GM23338 (cell line): ENCODE measurements at regions not wholly inside any gene's neighbourhood (a gene's known extent, or its start where the extent isn't known, plus 50 kb on each side); places are given as distances from the start of the nearest gene placed in this dataset.

Source experiments
- CREB1 ChIP-seq: fragments of 250-450 bp; sonication (Bioruptor Pico); IDR thresholded peaks from 2 replicates; pipeline ENCODE4 v1.5.0; 2020; ENCODE audit warnings: low read depth, mild to moderate bottlenecking, moderate library complexity
- EZH2 ChIP-seq: fragments of 200-600 bp; sonication (generic); IDR thresholded peaks from one replicate; pipeline ENCODE4 v1.8.0; 2017; ENCODE audit warnings: antibody characterized with exemption, mild to moderate bottlenecking, low read depth; ENCODE audit not compliant: unreplicated experiment
- EZH2phosphoT487 ChIP-seq: fragments of 200-600 bp; sonication (generic); IDR thresholded peaks from one replicate; pipeline ENCODE4 v1.8.1; 2018; ENCODE audit warnings: antibody characterized with exemption; ENCODE audit not compliant: unreplicated experiment
- JUNB ChIP-seq: IDR thresholded peaks from one replicate; pipeline ENCODE4 v1.6.1; 2016; ENCODE audit warnings: antibody characterized with exemption; ENCODE audit not compliant: unreplicated experiment
- NANOG ChIP-seq: IDR thresholded peaks from 2 replicates; pipeline ENCODE4 v1.6.1; 2016; ENCODE audit warnings: antibody characterized with exemption, borderline replicate concordance
- POLR2AphosphoS5 ChIP-seq: IDR thresholded peaks from 2 replicates; pipeline ENCODE4 v1.6.1; 2016; ENCODE audit warnings: antibody characterized with exemption, low read depth
- ZNF331 ChIP-seq: fragments of 250-450 bp; sonication (Bioruptor Pico); IDR thresholded peaks from 2 replicates; pipeline ENCODE4 v1.5.0; 2020; ENCODE audit warnings: low read depth, mild to moderate bottlenecking, moderate library complexity
- TF ChIP-seq, protein P1 (sequence below), 2 experiments: fragments of 200-600 bp in 1 of 2; sonication (generic) in 1 of 2; conservative IDR thresholded peaks; 2 replicates each; pipeline versions ENCODE4 v1.5.1 to v1.6.1; 2016 to 2017; ENCODE audit warnings: antibody characterized with exemption in 2 of 2, low read depth in 2 of 2, mild to moderate bottlenecking in 2 of 2, moderate library complexity in 1 of 2
- TF ChIP-seq, protein P2 (sequence below): IDR thresholded peaks from one replicate; pipeline ENCODE4 v1.6.1; 2018; ENCODE audit warnings: antibody characterized with exemption; ENCODE audit not compliant: unreplicated experiment
- TF ChIP-seq, protein P3 (sequence below): IDR thresholded peaks from 2 replicates; pipeline ENCODE4 v1.6.1; 2016; ENCODE audit warnings: antibody characterized with exemption
- TF ChIP-seq, protein P4 (sequence below): fragments of 250-450 bp; sonication (Bioruptor Pico); IDR thresholded peaks from 2 replicates; pipeline ENCODE4 v1.5.0; 2020; ENCODE audit warnings: mild to moderate bottlenecking, moderate library complexity

DNA sequence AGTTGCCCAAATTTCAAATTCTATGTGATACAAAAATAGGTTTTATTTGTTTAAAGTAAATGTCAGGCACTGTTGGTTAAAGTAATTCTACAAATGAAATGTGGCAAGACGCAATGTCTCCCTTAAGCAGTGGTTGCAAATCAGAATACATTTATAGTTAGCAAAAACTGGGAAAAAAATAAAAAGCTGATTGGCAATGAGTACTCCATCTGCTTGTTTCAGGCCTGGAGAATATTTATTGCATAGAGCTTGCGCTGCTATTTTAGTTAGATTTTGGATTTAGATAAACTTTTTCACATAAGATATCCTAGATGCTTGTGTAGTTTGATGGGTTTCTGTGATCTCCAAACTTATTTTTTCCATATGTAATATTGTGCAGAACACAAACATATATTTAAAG, 224.0 kb upstream of the MPPED2 start:
- TF ChIP-seq POLR2AphosphoS5, result no peak
- no peak for TF ChIP-seq CREB1 (CRISPR knock-in tag)
- TF ChIP-seq EZH2, result no peak
- TF ChIP-seq, protein P1, sequence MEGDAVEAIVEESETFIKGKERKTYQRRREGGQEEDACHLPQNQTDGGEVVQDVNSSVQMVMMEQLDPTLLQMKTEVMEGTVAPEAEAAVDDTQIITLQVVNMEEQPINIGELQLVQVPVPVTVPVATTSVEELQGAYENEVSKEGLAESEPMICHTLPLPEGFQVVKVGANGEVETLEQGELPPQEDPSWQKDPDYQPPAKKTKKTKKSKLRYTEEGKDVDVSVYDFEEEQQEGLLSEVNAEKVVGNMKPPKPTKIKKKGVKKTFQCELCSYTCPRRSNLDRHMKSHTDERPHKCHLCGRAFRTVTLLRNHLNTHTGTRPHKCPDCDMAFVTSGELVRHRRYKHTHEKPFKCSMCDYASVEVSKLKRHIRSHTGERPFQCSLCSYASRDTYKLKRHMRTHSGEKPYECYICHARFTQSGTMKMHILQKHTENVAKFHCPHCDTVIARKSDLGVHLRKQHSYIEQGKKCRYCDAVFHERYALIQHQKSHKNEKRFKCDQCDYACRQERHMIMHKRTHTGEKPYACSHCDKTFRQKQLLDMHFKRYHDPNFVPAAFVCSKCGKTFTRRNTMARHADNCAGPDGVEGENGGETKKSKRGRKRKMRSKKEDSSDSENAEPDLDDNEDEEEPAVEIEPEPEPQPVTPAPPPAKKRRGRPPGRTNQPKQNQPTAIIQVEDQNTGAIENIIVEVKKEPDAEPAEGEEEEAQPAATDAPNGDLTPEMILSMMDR (conservative IDR thresholded peaks at IDR 0.05; ENCODE audit: low read depth in 2 of 2), result no peak
- no peak for TF ChIP-seq EZH2phosphoT487
- TF ChIP-seq, protein P2, sequence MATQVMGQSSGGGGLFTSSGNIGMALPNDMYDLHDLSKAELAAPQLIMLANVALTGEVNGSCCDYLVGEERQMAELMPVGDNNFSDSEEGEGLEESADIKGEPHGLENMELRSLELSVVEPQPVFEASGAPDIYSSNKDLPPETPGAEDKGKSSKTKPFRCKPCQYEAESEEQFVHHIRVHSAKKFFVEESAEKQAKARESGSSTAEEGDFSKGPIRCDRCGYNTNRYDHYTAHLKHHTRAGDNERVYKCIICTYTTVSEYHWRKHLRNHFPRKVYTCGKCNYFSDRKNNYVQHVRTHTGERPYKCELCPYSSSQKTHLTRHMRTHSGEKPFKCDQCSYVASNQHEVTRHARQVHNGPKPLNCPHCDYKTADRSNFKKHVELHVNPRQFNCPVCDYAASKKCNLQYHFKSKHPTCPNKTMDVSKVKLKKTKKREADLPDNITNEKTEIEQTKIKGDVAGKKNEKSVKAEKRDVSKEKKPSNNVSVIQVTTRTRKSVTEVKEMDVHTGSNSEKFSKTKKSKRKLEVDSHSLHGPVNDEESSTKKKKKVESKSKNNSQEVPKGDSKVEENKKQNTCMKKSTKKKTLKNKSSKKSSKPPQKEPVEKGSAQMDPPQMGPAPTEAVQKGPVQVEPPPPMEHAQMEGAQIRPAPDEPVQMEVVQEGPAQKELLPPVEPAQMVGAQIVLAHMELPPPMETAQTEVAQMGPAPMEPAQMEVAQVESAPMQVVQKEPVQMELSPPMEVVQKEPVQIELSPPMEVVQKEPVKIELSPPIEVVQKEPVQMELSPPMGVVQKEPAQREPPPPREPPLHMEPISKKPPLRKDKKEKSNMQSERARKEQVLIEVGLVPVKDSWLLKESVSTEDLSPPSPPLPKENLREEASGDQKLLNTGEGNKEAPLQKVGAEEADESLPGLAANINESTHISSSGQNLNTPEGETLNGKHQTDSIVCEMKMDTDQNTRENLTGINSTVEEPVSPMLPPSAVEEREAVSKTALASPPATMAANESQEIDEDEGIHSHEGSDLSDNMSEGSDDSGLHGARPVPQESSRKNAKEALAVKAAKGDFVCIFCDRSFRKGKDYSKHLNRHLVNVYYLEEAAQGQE, result no peak
- TF ChIP-seq, protein P3, sequence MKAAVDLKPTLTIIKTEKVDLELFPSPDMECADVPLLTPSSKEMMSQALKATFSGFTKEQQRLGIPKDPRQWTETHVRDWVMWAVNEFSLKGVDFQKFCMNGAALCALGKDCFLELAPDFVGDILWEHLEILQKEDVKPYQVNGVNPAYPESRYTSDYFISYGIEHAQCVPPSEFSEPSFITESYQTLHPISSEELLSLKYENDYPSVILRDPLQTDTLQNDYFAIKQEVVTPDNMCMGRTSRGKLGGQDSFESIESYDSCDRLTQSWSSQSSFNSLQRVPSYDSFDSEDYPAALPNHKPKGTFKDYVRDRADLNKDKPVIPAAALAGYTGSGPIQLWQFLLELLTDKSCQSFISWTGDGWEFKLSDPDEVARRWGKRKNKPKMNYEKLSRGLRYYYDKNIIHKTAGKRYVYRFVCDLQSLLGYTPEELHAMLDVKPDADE, result no peak
- no peak for TF ChIP-seq JUNB
- TF ChIP-seq ZNF331, result no peak
- TF ChIP-seq NANOG, result no peak
- TF ChIP-seq, protein P4, sequence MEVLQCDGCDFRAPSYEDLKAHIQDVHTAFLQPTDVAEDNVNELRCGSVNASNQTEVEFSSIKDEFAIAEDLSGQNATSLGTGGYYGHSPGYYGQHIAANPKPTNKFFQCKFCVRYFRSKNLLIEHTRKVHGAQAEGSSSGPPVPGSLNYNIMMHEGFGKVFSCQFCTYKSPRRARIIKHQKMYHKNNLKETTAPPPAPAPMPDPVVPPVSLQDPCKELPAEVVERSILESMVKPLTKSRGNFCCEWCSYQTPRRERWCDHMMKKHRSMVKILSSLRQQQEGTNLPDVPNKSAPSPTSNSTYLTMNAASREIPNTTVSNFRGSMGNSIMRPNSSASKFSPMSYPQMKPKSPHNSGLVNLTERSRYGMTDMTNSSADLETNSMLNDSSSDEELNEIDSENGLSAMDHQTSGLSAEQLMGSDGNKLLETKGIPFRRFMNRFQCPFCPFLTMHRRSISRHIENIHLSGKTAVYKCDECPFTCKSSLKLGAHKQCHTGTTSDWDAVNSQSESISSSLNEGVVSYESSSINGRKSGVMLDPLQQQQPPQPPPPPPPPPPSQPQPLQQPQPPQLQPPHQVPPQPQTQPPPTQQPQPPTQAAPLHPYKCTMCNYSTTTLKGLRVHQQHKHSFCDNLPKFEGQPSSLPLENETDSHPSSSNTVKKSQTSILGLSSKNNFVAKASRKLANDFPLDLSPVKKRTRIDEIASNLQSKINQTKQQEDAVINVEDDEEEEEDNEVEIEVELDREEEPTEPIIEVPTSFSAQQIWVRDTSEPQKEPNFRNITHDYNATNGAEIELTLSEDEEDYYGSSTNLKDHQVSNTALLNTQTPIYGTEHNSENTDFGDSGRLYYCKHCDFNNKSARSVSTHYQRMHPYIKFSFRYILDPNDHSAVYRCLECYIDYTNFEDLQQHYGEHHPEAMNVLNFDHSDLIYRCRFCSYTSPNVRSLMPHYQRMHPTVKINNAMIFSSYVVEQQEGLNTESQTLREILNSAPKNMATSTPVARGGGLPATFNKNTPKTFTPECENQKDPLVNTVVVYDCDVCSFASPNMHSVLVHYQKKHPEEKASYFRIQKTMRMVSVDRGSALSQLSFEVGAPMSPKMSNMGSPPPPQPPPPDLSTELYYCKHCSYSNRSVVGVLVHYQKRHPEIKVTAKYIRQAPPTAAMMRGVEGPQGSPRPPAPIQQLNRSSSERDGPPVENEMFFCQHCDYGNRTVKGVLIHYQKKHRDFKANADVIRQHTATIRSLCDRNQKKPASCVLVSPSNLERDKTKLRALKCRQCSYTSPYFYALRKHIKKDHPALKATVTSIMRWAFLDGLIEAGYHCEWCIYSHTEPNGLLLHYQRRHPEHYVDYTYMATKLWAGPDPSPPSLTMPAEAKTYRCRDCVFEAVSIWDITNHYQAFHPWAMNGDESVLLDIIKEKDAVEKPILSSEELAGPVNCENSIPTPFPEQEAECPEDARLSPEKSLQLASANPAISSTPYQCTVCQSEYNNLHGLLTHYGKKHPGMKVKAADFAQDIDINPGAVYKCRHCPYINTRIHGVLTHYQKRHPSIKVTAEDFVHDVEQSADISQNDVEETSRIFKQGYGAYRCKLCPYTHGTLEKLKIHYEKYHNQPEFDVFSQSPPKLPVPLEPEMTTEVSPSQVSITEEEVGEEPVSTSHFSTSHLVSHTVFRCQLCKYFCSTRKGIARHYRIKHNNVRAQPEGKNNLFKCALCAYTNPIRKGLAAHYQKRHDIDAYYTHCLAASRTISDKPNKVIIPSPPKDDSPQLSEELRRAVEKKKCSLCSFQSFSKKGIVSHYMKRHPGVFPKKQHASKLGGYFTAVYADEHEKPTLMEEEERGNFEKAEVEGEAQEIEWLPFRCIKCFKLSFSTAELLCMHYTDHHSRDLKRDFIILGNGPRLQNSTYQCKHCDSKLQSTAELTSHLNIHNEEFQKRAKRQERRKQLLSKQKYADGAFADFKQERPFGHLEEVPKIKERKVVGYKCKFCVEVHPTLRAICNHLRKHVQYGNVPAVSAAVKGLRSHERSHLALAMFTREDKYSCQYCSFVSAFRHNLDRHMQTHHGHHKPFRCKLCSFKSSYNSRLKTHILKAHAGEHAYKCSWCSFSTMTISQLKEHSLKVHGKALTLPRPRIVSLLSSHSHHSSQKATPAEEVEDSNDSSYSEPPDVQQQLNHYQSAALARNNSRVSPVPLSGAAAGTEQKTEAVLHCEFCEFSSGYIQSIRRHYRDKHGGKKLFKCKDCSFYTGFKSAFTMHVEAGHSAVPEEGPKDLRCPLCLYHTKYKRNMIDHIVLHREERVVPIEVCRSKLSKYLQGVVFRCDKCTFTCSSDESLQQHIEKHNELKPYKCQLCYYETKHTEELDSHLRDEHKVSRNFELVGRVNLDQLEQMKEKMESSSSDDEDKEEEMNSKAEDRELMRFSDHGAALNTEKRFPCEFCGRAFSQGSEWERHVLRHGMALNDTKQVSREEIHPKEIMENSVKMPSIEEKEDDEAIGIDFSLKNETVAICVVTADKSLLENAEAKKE (CRISPR knock-in tag), result no peak
